ENCODE measurements at regions not wholly inside any gene's neighbourhood (a gene's known extent, or its start where the extent isn't known, plus 50 kb on each side); places are given as distances from the start of the nearest gene placed in this dataset.

- Mint-ChIP-seq H3K9me3 (no peaks in the 10 kb centered on the region), H3K27ac (peak overlapping the region; percentile 77), H3K4me1 (ENCODE audit: low read depth) (peaks cover 32% of the 10 kb centered on the region), H3K4me3 (peak overlapping the region; percentile 71), H3K27me3 (ENCODE audit: insufficient read depth) (peaks cover 2% of the 10 kb centered on the region), H3K36me3 (ENCODE audit: low read depth) (no peaks in the 10 kb centered on the region)
- DNase-seq (ENCODE audit: low spot score): no peak
- intact Hi-C loops (cut with micrococcal nuclease): loop anchor here (1.0 to 5.0 kb wide), 2 partner anchors 16 to 368 kb away; no protein-coding TSS in a partner anchor
Observed at GRCh38 chrX:39630344-39630743, 467.4 kb downstream of the BCOR start.

- H3K9me3 Mint-ChIP-seq: no peaks in the 10 kb centered on the region
- peaks cover 30% of the 10 kb centered on the region for H3K4me1 Mint-ChIP-seq (ENCODE audit: low read depth)
- no peaks in the 10 kb centered on the region for H3K27me3 Mint-ChIP-seq (ENCODE audit: insufficient read depth)
- H3K4me3 Mint-ChIP-seq: peak overlapping the region; percentile 71
- intact Hi-C loops (cut with micrococcal nuclease): loop anchor here (5.0 kb wide), 1 partner anchor 369 kb away; no protein-coding TSS in a partner anchor
- no peak for DNase-seq (ENCODE audit: low spot score)
- H3K27ac Mint-ChIP-seq: peak overlapping the region; percentile 77
- no peaks in the 10 kb centered on the region for H3K36me3 Mint-ChIP-seq (ENCODE audit: low read depth)
Observed at GRCh38 chrX:39631276-39632229, 466.2 kb downstream of the BCOR start.

GRCh38 chrX:39633293-39633692 is 464.5 kb downstream of the BCOR start:
- DNase-seq (ENCODE audit: low spot score): no peak
- Mint-ChIP-seq H3K27me3 (ENCODE audit: insufficient read depth) (no peaks in the 10 kb centered on the region), H3K4me3 (no peak overlapping the region), H3K4me1 (ENCODE audit: low read depth) (peaks cover 23% of the 10 kb centered on the region), H3K27ac (no peak overlapping the region), H3K9me3 (no peaks in the 10 kb centered on the region), H3K36me3 (ENCODE audit: low read depth) (no peaks in the 10 kb centered on the region)
- intact Hi-C loops (cut with micrococcal nuclease): loop anchor here (5.0 kb wide), 1 partner anchor 371 kb away; no protein-coding TSS in a partner anchor

- Mint-ChIP-seq H3K9me3 (no peaks in the 10 kb centered on the region), H3K27ac (no peak overlapping the region), H3K27me3 (ENCODE audit: insufficient read depth) (no peaks in the 10 kb centered on the region), H3K4me1 (ENCODE audit: low read depth) (peaks cover 21% of the 10 kb centered on the region), H3K4me3 (no peak overlapping the region), H3K36me3 (ENCODE audit: low read depth) (no peaks in the 10 kb centered on the region)
- intact Hi-C loops (cut with micrococcal nuclease): no loop called here
- DNase-seq (ENCODE audit: low spot score): no peak
Observed at GRCh38 chrX:39636481-39636880, 461.3 kb downstream of the BCOR start.

GRCh38 chrX:39638526-39638925 is 459.2 kb downstream of the BCOR start:
- no peaks in the 10 kb centered on the region for H3K9me3 Mint-ChIP-seq
- intact Hi-C loops (cut with micrococcal nuclease): no loop called here

GRCh38 chrX:39639871-39640270 is 457.9 kb downstream of the BCOR start:
- no peak overlapping the region for H3K27ac Mint-ChIP-seq
- no peaks in the 10 kb centered on the region for H3K36me3 Mint-ChIP-seq (ENCODE audit: low read depth)
- DNase-seq (ENCODE audit: low spot score): no peak
- H3K4me1 Mint-ChIP-seq (ENCODE audit: low read depth): peaks cover 25% of the 10 kb centered on the region
- no peaks in the 10 kb centered on the region for H3K27me3 Mint-ChIP-seq (ENCODE audit: insufficient read depth)
- intact Hi-C loops (cut with micrococcal nuclease): no loop called here
- H3K4me3 Mint-ChIP-seq: no peak overlapping the region
- H3K9me3 Mint-ChIP-seq: no peaks in the 10 kb centered on the region

More at GRCh38 chrX:39638526-39638925, 459.2 kb downstream of the BCOR start:
- no peak for DNase-seq (ENCODE audit: low spot score)
- Mint-ChIP-seq H3K27me3 (ENCODE audit: insufficient read depth) (no peaks in the 10 kb centered on the region), H3K27ac (no peak overlapping the region), H3K4me3 (no peak overlapping the region), H3K4me1 (ENCODE audit: low read depth) (peaks cover 23% of the 10 kb centered on the region), H3K36me3 (ENCODE audit: low read depth) (no peaks in the 10 kb centered on the region)

- Mint-ChIP-seq H3K9me3 (no peaks in the 10 kb centered on the region), H3K36me3 (ENCODE audit: low read depth) (no peaks in the 10 kb centered on the region), H3K4me1 (ENCODE audit: low read depth) (peaks cover 31% of the 10 kb centered on the region), H3K27ac (peak overlapping the region; percentile 79), H3K4me3 (no peak overlapping the region), H3K27me3 (ENCODE audit: insufficient read depth) (no peaks in the 10 kb centered on the region)
- intact Hi-C loops (cut with micrococcal nuclease): no loop called here
- no peak for DNase-seq (ENCODE audit: low spot score)
Observed at GRCh38 chrX:39640866-39641265, 456.9 kb downstream of the BCOR start.

GRCh38 chrX:39642071-39642470 is 455.7 kb downstream of the BCOR start:
- Mint-ChIP-seq H3K4me1 (ENCODE audit: low read depth) (peaks cover 26% of the 10 kb centered on the region), H3K27me3 (ENCODE audit: insufficient read depth) (no peaks in the 10 kb centered on the region), H3K4me3 (no peak overlapping the region), H3K36me3 (ENCODE audit: low read depth) (no peaks in the 10 kb centered on the region), H3K27ac (no peak overlapping the region), H3K9me3 (no peaks in the 10 kb centered on the region)
- intact Hi-C loops (cut with micrococcal nuclease): no loop called here
- no peak for DNase-seq (ENCODE audit: low spot score)

- no peaks in the 10 kb centered on the region for H3K36me3 Mint-ChIP-seq (ENCODE audit: low read depth)
- H3K4me1 Mint-ChIP-seq (ENCODE audit: low read depth): peaks cover 26% of the 10 kb centered on the region
- H3K9me3 Mint-ChIP-seq: no peaks in the 10 kb centered on the region
- peak overlapping the region; percentile 70 for H3K27ac Mint-ChIP-seq
- no peak for DNase-seq (ENCODE audit: low spot score)
- no peaks in the 10 kb centered on the region for H3K27me3 Mint-ChIP-seq (ENCODE audit: insufficient read depth)
- H3K4me3 Mint-ChIP-seq: no peak overlapping the region
- intact Hi-C loops (cut with micrococcal nuclease): no loop called here
Observed at GRCh38 chrX:39643550-39643949, 454.2 kb downstream of the BCOR start.

- no peaks in the 10 kb centered on the region for H3K27me3 Mint-ChIP-seq (ENCODE audit: insufficient read depth)
- no peak overlapping the region for H3K4me3 Mint-ChIP-seq
- no peak for DNase-seq (ENCODE audit: low spot score)
- H3K36me3 Mint-ChIP-seq (ENCODE audit: low read depth): no peaks in the 10 kb centered on the region
- H3K4me1 Mint-ChIP-seq (ENCODE audit: low read depth): peaks cover 21% of the 10 kb centered on the region
- intact Hi-C loops (cut with micrococcal nuclease): no loop called here
- peak overlapping the region; percentile 68 for H3K27ac Mint-ChIP-seq
- H3K9me3 Mint-ChIP-seq: no peaks in the 10 kb centered on the region
Observed at GRCh38 chrX:39645178-39645895, 452.4 kb downstream of the BCOR start.

GRCh38 chrX:39648548-39649254 is 449.1 kb downstream of the BCOR start:
- DNase-seq (ENCODE audit: low spot score): no peak
- H3K9me3 Mint-ChIP-seq: no peaks in the 10 kb centered on the region
- intact Hi-C loops (cut with micrococcal nuclease): no loop called here
- H3K4me3 Mint-ChIP-seq: no peak overlapping the region
- H3K27ac Mint-ChIP-seq: no peak overlapping the region
- peaks cover 14% of the 10 kb centered on the region for H3K4me1 Mint-ChIP-seq (ENCODE audit: low read depth)
- H3K27me3 Mint-ChIP-seq (ENCODE audit: insufficient read depth): no peaks in the 10 kb centered on the region
- H3K36me3 Mint-ChIP-seq (ENCODE audit: low read depth): no peaks in the 10 kb centered on the region

- H3K4me1 Mint-ChIP-seq (ENCODE audit: low read depth): peaks cover 7% of the 10 kb centered on the region
- no peaks in the 10 kb centered on the region for H3K9me3 Mint-ChIP-seq
- intact Hi-C loops (cut with micrococcal nuclease): loop anchor here (5.0 kb wide), 2 partner anchors 446 to 616 kb away; partner anchors contain the start of gene BCOR
- no peak overlapping the region for H3K27ac Mint-ChIP-seq
- no peak for DNase-seq (ENCODE audit: low spot score)
- H3K4me3 Mint-ChIP-seq: no peak overlapping the region
- H3K27me3 Mint-ChIP-seq (ENCODE audit: insufficient read depth): peaks cover 4% of the 10 kb centered on the region
- no peaks in the 10 kb centered on the region for H3K36me3 Mint-ChIP-seq (ENCODE audit: low read depth)
Observed at GRCh38 chrX:39650768-39651347, 446.9 kb downstream of the BCOR start.
